ENCODE measurements at regions not wholly inside any gene's neighbourhood (a gene's known extent, or its start where the extent isn't known, plus 50 kb on each side); places are given as distances from the start of the nearest gene placed in this dataset.

- no TSS peak for BruUV-seq (replicated peaks)
Measured at GRCh38 chr3:176879710-176880109, 317.6 kb downstream of the TBL1XR1 start.

GRCh38 chr3:176873261-176873660 lies 324.0 kb downstream of the TBL1XR1 start:
- Histone ChIP-seq H3K9me2 (ENCODE audit: insufficient read depth, low read length) (no peaks in the 10 kb centered on the region), H4K20me1 (ENCODE audit: insufficient read depth, low read length) (no peaks in the 10 kb centered on the region), H3K4me2 (ENCODE audit: low read length) (no peak overlapping the region), H3K79me2 (ENCODE audit: insufficient read depth, low read depth, low read length) (no peaks in the 10 kb centered on the region), H3K4me3 (ENCODE audit: low read depth, low read length, poor library complexity, severe bottlenecking) (no peak overlapping the region), H3K36me3 (ENCODE audit: insufficient read depth, low read length) (no peaks in the 10 kb centered on the region), H3K27ac (ENCODE audit: low read depth, low read length, poor library complexity, severe bottlenecking) (no peak overlapping the region), H3K4me1 (ENCODE audit: insufficient read depth, low read length, poor library complexity, severe bottlenecking) (no peaks in the 10 kb centered on the region), H2AFZ (ENCODE audit: low read length) (no peak overlapping the region), H3K9me3 (ENCODE audit: low read length) (no peaks in the 10 kb centered on the region)
- intact Hi-C loops (cut with micrococcal nuclease; ENCODE audit: unreplicated experiment): no loop called here
- CTCF ChIA-PET (ENCODE audit: unreplicated experiment): no interaction called here
- no TSS peak for BruUV-seq (replicated peaks)
- POLR2A ChIA-PET: interaction anchor here (1.3 kb wide), 1 partner anchor 65 kb away, joined by 8 read pairs; no protein-coding TSS in a partner anchor
- TF ChIP-seq EZH2phosphoT487 (IDR thresholded peaks at IDR 0.05; ENCODE audit: borderline replicate concordance, low read depth, low read length) (no peak), CTCF (conservative IDR thresholded peaks at IDR 0.05; ENCODE audit: low read length) (no peak)
- no peak for DNase-seq (ENCODE audit: low spot score)

More at GRCh38 chr3:176879710-176880109, 317.6 kb downstream of the TBL1XR1 start:
- Histone ChIP-seq H3K9me2 (ENCODE audit: insufficient read depth, low read length) (no peaks in the 10 kb centered on the region), H3K9me3 (ENCODE audit: low read length) (no peaks in the 10 kb centered on the region), H4K20me1 (ENCODE audit: insufficient read depth, low read length) (no peaks in the 10 kb centered on the region), H3K79me2 (ENCODE audit: insufficient read depth, low read depth, low read length) (no peaks in the 10 kb centered on the region), H3K4me1 (ENCODE audit: insufficient read depth, low read length, poor library complexity, severe bottlenecking) (no peaks in the 10 kb centered on the region), H3K36me3 (ENCODE audit: insufficient read depth, low read length) (no peaks in the 10 kb centered on the region), H3K4me3 (ENCODE audit: low read depth, low read length, poor library complexity, severe bottlenecking) (no peak overlapping the region), H3K27ac (ENCODE audit: low read depth, low read length, poor library complexity, severe bottlenecking) (no peak overlapping the region), H3K4me2 (ENCODE audit: low read length) (no peak overlapping the region), H2AFZ (ENCODE audit: low read length) (no peak overlapping the region)
- ChIA-PET CTCF (ENCODE audit: unreplicated experiment) (no interaction called here), POLR2A (interaction anchor here (0.6 kb wide), 3 partner anchors 500 to 1440 kb away, joined by 3 read pairs; no protein-coding TSS in a partner anchor)
- TF ChIP-seq EZH2phosphoT487 (IDR thresholded peaks at IDR 0.05; ENCODE audit: borderline replicate concordance, low read depth, low read length) (no peak), CTCF (conservative IDR thresholded peaks at IDR 0.05; ENCODE audit: low read length) (no peak)
- intact Hi-C loops (cut with micrococcal nuclease; ENCODE audit: unreplicated experiment): no loop called here
- DNase-seq (ENCODE audit: low spot score): no peak

GRCh38 chr3:176872771-176873209 lies 324.5 kb downstream of the TBL1XR1 start:
- H3K79me2 ChIP-seq (ENCODE audit: insufficient read depth, low read depth, low read length): no peaks in the 10 kb centered on the region
- no peak overlapping the region for H3K4me2 ChIP-seq (ENCODE audit: low read length)
- DNase-seq (ENCODE audit: low spot score): peak; percentile 69
- H3K36me3 ChIP-seq (ENCODE audit: insufficient read depth, low read length): no peaks in the 10 kb centered on the region
- intact Hi-C loops (cut with micrococcal nuclease; ENCODE audit: unreplicated experiment): loop anchor here (1.0 kb wide), 1 partner anchor 67 kb away; no protein-coding TSS in a partner anchor
- H3K27ac ChIP-seq (ENCODE audit: low read depth, low read length, poor library complexity, severe bottlenecking): no peak overlapping the region
- no peak overlapping the region for H3K4me3 ChIP-seq (ENCODE audit: low read depth, low read length, poor library complexity, severe bottlenecking)
- H2AFZ ChIP-seq (ENCODE audit: low read length): peak overlapping the region; percentile 40; the same call in 1 of the 2 replicates
- no peaks in the 10 kb centered on the region for H3K9me3 ChIP-seq (ENCODE audit: low read length)
- H3K9me2 ChIP-seq (ENCODE audit: insufficient read depth, low read length): no peaks in the 10 kb centered on the region
- H4K20me1 ChIP-seq (ENCODE audit: insufficient read depth, low read length): no peaks in the 10 kb centered on the region
- no peaks in the 10 kb centered on the region for H3K4me1 ChIP-seq (ENCODE audit: insufficient read depth, low read length, poor library complexity, severe bottlenecking)
- ChIA-PET CTCF (ENCODE audit: unreplicated experiment) (interaction anchor here (0.6 kb wide), 2 partner anchors 11 to 644 kb away, joined by 3 read pairs; no protein-coding TSS in a partner anchor), POLR2A (interaction anchor here (0.7 to 1.3 kb wide), 2 partner anchors 66 to 773 kb away, joined by 4 to 8 read pairs; no protein-coding TSS in a partner anchor)
- no TSS peak for BruUV-seq (replicated peaks)
- TF ChIP-seq EZH2phosphoT487 (IDR thresholded peaks at IDR 0.05; ENCODE audit: borderline replicate concordance, low read depth, low read length): no peak
- peak; percentile 88 for TF ChIP-seq CTCF (conservative IDR thresholded peaks at IDR 0.05; ENCODE audit: low read length)
